Keratinocyte (primary cell): ENCODE measurements at regions not wholly inside any gene's neighbourhood (a gene's known extent, or its start where the extent isn't known, plus 50 kb on each side); places are given as distances from the start of the nearest gene placed in this dataset.

Experiments used
- EZH2 ChIP-seq: IDR thresholded peaks from one replicate; pipeline ENCODE4 v1.6.1; 2012; ENCODE audit warnings: inconsistent platforms, mild to moderate bottlenecking, low read length, moderate library complexity
- TF ChIP-seq, protein P1 (sequence below), 3 experiments: IDR thresholded peaks in 1 of 3; conservative IDR thresholded peaks in 1 of 3; optimal IDR thresholded peaks in 1 of 3; 2 replicates in 2 of 3; 3 replicates in 1 of 3; pipeline versions ENCODE3 to v1.5.1; 2011; ENCODE audit warnings: low read length in 3 of 3, mild to moderate bottlenecking in 3 of 3, moderate library complexity in 2 of 3, control low read depth in 1 of 3, inconsistent platforms in 1 of 3; ENCODE audit not compliant: insufficient read depth in 2 of 3; ENCODE audit errors: extremely low read depth in 1 of 3

DNA sequence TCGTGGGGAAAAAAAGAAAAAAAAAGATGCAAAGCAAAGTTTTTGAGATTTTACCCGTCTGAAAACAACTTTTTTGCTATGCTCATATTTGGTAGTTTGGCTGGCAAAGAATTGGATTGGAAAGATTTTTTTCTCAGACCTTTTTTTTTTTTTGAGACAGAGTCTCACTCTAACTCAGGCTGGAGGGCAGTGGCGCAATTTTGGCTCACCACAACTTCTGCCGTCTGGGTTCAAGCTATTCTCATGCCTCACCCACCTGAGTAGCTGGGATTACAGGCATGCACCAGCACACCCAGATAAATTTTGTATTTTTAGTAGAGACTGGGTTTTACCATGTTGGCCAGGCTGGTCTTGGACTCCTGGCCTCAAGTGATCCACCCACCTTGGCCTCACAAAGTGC lies 56.3 kb upstream of the TANC1 start:
- TF ChIP-seq, protein P1, sequence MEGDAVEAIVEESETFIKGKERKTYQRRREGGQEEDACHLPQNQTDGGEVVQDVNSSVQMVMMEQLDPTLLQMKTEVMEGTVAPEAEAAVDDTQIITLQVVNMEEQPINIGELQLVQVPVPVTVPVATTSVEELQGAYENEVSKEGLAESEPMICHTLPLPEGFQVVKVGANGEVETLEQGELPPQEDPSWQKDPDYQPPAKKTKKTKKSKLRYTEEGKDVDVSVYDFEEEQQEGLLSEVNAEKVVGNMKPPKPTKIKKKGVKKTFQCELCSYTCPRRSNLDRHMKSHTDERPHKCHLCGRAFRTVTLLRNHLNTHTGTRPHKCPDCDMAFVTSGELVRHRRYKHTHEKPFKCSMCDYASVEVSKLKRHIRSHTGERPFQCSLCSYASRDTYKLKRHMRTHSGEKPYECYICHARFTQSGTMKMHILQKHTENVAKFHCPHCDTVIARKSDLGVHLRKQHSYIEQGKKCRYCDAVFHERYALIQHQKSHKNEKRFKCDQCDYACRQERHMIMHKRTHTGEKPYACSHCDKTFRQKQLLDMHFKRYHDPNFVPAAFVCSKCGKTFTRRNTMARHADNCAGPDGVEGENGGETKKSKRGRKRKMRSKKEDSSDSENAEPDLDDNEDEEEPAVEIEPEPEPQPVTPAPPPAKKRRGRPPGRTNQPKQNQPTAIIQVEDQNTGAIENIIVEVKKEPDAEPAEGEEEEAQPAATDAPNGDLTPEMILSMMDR (optimal IDR thresholded peaks at IDR 0.05 in 1 of 3, IDR thresholded peaks at IDR 0.05 in 1 of 3, conservative IDR thresholded peaks at IDR 0.05 in 1 of 3; ENCODE audit: extremely low read depth in 1 of 3, insufficient read depth in 2 of 3, low read length in 3 of 3) = no peak
- TF ChIP-seq EZH2 = no peak
